ENCODE measurements at regions not wholly inside any gene's neighbourhood (a gene's known extent, or its start where the extent isn't known, plus 50 kb on each side); places are given as distances from the start of the nearest gene placed in this dataset.
A peak's percentile ranks its signal among the peaks of the same experiment; 100 is the strongest.

- H3K4me3 ChIP-seq (ENCODE audit: control insufficient read depth, low read depth, low read length) = peak overlapping the region; percentile 28
- DNase-seq (ENCODE audit: low read depth) = no peak
- TF ChIP-seq CTCF (IDR thresholded peaks at IDR 0.05; ENCODE audit: control insufficient read depth, insufficient read depth, low read depth, low read length, missing control alignments) = no peak
These were observed 59.1 kb upstream of the FRMD4B start for GRCh38 chr3:69445024-69445423.

DNA sequence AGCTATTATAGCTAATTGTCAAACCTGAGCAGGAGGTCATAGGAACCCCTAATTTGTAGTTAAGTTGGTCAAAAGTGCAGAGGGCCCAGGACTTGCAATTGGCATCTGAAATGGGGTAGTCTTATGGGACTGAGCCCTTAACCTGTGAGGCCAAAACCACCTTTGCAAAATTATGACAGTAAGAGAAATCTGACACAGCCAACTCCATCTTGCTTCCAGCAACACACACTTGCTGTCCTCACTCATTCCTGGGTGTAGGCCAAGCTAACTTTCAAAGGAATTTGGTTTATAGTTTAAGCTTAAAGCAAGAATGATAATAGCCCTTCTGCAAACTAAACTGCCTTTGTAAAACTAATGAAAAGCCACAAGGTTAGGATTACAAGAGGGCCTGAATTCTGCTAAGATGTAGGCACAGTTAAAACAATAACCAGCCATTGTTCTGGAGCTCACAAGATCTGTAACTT lies 57.6 kb upstream of the FRMD4B start:
- no peak overlapping the region for H3K4me3 ChIP-seq (ENCODE audit: control insufficient read depth, low read depth, low read length)
- no peak for TF ChIP-seq CTCF (IDR thresholded peaks at IDR 0.05; ENCODE audit: control insufficient read depth, insufficient read depth, low read depth, low read length, missing control alignments)
- DNase-seq (ENCODE audit: low read depth) = peak; percentile 34

DNA sequence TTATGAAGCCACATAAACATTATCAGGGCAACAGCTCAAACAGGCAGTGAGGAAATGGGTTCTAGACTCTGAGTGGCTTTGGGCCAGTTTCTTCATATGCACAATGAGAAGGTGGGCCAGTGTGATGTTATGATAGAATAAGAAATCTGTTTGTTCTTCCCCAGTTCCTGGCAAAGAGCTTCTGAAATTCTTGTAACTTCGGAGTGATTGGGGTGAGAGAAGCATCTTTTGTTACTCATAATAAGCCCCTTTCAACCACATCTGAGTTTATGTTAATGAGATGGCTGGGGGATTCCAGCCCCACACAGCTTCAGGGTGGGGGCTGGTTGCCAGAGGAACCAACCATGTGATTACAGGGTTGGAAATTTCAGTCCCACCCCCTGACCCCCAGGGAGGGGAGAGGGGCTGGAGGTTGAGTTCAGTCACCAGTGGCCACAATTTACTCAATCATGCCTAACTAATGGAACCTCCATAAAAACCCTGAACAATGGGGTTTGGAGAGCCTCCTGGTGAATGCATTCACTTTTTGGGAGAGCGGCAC lies 57.0 kb upstream of the FRMD4B start:
- no peak overlapping the region for H3K4me3 ChIP-seq (ENCODE audit: control insufficient read depth, low read depth, low read length)
- no peak for TF ChIP-seq CTCF (IDR thresholded peaks at IDR 0.05; ENCODE audit: control insufficient read depth, insufficient read depth, low read depth, low read length, missing control alignments)
- DNase-seq (ENCODE audit: low read depth) = no peak

DNA sequence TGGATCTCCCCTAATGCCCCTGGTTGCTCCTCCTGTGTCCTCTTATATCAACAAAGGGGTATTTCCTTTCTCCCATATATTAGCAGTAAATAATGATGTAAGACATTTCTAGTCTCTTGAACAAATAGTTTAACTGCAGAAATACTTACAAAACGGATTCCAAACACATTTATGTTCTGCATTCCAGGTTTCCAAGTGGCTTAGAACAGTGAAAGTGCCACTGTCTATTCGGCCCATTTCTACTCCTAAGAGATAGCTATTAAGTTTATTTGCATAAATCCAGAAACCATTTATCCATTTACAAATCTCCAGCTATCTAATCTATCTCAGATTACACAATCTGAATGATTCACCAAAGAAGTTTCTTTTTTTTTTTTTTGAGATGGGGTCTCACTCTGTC lies 55.8 kb upstream of the FRMD4B start:
- no peak for DNase-seq (ENCODE audit: low read depth)
- no peak overlapping the region for H3K4me3 ChIP-seq (ENCODE audit: control insufficient read depth, low read depth, low read length)
- TF ChIP-seq CTCF (IDR thresholded peaks at IDR 0.05; ENCODE audit: control insufficient read depth, insufficient read depth, low read depth, low read length, missing control alignments) = no peak

DNA sequence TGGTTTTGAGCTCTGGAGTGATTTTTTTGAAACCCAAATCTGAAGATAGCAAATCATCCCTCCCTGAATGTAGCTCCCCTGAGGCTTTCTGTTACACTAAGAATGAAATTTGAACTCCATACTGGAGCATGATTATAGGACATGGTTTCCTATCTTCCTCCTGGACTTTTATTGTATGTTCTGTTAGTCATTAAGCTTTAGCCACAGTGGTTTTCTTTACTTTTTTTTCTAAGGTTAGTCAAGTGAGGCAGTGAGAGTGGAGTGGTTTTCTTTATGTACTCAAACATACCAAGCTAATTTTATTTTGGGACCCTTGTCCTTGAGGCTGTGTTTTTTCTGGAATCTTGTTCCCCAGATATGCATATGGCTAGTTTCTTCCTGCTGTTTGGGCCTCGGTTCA lies 55.2 kb upstream of the FRMD4B start:
- H3K4me3 ChIP-seq (ENCODE audit: control insufficient read depth, low read depth, low read length) = no peak overlapping the region
- no peak for TF ChIP-seq CTCF (IDR thresholded peaks at IDR 0.05; ENCODE audit: control insufficient read depth, insufficient read depth, low read depth, low read length, missing control alignments)
- no peak for DNase-seq (ENCODE audit: low read depth)

GRCh38 chr3:69439643-69440270 lies 53.9 kb upstream of the FRMD4B start:
- TF ChIP-seq CTCF (IDR thresholded peaks at IDR 0.05; ENCODE audit: control insufficient read depth, insufficient read depth, low read depth, low read length, missing control alignments) = peak; percentile 70
- no peak overlapping the region for H3K4me3 ChIP-seq (ENCODE audit: control insufficient read depth, low read depth, low read length)
- DNase-seq (ENCODE audit: low read depth) = no peak

Data from AG09309 (cell line).